Fibroblast of skin of left quadriceps (primary cell): ENCODE measurements at regions not wholly inside any gene's neighbourhood (a gene's known extent, or its start where the extent isn't known, plus 50 kb on each side); places are given as distances from the start of the nearest gene placed in this dataset.

Source experiments
- DNase-seq, 2 experiments: peaks; one replicate each; pipeline ENCODE4 v3.0.0-alpha.2; 2013; ENCODE audit warnings: low read depth in 2 of 2

DNA sequence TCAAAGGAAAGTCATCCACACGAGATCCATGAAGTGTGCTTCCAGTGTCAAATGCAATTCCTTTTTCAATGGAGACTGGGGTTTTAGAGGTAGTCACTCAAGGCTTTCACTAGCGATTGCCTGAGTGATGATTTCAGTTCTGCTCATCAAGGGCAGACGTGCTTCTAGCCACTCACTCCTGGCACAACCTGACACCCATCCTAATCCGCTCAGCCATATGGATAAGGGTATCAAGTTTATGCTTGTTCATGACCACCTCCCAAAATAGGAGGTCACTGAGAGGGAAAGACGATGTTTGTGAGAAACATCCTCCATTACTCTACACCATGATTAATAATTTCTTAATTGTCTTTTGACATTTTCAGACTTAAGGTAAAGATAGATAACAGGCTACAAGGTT is 91.3 kb upstream of the HEY2 start:
- no peak for DNase-seq

GRCh38 chr6:125658759-125659431 is 90.5 kb upstream of the HEY2 start:
- no peak for DNase-seq

- no peak for DNase-seq
Measured at GRCh38 chr6:125659887-125660286, 89.5 kb upstream of the HEY2 start.

DNA sequence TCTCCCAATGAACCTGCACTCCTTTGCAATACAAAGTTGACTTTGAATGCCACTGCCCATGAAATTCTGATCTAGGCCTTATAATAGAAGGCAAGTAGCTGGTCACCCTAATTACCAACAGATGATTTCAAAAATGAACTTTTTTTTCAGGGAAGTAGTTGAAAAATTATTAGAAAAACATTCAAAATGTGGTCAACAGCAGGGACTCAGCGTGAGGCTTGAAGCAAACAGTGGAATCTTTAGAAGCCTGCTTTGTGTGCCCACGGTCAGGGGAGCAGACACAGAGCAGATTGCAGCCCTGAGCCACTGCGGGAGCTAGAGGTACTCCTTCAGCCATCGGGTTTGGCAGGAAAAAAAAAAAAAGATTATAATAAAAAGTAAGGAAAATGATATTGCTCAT is 87.1 kb upstream of the HEY2 start:
- no peak for DNase-seq

- no peak for DNase-seq
Measured at GRCh38 chr6:125665295-125665814, 84.1 kb upstream of the HEY2 start.

GRCh38 chr6:125667326-125667725 is 82.1 kb upstream of the HEY2 start:
- no peak for DNase-seq

DNA sequence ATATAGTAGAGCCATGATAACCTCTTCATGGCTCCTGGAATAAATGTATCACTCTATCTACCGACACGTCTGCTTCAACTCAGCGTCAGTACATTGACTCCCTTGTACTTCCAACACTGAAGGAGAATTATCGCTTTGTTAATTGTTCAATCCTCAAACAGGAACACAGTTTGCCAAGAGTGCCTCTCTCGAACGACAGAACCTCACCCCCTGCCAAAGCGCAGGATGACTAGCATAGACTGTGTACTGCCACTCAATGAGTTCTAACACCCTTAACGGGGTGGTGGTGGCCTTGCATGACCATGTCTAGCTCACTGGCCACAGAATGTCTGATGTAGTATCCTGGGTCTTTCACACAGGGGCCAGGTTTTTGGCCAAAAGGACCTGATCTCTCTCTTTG is 81.4 kb upstream of the HEY2 start:
- DNase-seq: no peak

- DNase-seq: no peak
Measured at GRCh38 chr6:125670568-125670967, 78.9 kb upstream of the HEY2 start.

DNA sequence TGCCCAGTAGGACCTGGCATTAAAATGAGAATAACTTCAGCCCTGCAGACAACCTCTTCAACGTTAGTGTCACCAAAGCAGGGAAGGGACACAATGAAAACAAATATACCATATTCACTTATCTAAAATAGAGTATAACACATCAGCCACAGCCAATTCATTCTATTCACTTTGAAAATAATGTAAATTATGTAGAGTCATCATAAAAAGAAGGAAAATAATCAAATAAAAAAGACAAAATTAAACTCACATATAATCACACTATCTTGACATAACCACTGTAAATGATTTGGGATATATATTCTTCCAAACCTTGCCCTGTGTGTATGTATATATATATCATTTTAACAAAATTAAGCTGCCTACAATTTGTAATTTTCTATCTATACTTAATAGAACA is 78.1 kb upstream of the HEY2 start:
- DNase-seq: no peak

- no peak for DNase-seq
Measured at GRCh38 chr6:125674230-125674629, 75.2 kb upstream of the HEY2 start.

DNA sequence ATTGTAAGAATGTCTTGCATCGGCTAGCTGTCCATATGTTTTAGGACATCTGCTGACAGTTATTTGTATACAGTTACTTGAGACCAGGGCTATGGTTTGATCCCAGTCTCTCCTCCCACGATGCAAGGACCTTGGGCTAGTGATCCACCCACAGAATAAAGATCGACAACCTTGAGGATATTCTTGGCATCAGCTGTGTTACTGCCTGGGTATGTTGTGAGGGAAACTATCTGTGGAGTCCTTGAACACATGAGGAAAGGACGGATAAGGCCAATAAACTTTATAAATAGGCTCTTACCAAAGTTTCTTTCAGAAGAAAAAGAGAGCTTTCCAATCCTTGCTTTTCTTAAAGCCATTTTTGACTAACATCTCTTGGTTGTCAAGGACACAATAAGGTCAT is 70.8 kb upstream of the HEY2 start:
- no peak for DNase-seq

- no peak for DNase-seq
Measured at GRCh38 chr6:125679128-125679527, 70.3 kb upstream of the HEY2 start.

GRCh38 chr6:125679651-125680050 is 69.8 kb upstream of the HEY2 start:
- DNase-seq: no peak

GRCh38 chr6:125682939-125683338 is 66.5 kb upstream of the HEY2 start:
- no peak for DNase-seq

DNA sequence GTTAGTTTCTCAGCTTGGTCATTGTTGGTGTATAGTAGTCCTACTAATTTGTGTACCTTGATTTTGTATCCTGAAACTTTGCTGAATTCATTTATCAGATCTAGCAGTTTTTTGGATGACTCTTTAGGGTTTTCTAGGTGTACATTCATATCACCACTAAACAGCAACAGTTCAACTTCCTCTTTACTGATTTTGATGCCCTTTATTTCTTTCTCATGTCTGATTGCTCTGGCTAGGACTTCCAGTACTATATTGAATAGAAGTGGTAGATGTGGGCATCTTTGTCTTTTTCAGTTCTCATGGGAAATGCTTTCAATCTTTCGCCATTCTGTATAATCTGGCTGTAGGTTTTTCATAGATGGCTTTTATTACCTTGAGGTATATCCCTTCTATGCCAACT is 61.3 kb upstream of the HEY2 start:
- DNase-seq: no peak

DNA sequence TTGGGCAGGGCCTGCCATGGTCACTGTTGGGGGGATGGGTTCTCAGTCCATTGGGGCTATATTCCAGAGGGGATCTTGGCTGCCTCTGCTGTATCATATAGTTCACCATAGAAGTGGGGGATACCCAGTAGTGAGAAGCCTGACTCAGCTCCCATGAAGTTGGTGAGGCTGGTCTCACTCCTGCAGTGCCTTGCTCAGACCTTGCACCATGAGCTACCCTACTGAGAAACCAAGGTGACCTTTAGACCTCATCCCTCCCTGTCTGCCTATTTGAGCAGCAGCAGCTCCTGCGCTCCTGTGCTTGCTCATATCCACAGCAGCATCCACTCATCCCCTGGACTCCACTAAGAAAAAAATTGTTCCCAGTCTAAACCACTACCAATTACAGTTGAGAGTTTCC is 56.0 kb upstream of the HEY2 start:
- no peak for DNase-seq

GRCh38 chr6:125699591-125699990 is 49.8 kb upstream of the HEY2 start:
- DNase-seq: no peak
